Neural progenitor cell (in vitro differentiated cells): ENCODE measurements at regions not wholly inside any gene's neighbourhood (a gene's known extent, or its start where the extent isn't known, plus 50 kb on each side); places are given as distances from the start of the nearest gene placed in this dataset.

Experiments
- DNase-seq: peaks from one replicate; pipeline ENCODE4 v3.0.0-alpha.2; 2016; ENCODE audit warnings: low spot score
- H2AFZ ChIP-seq: fragments of 200-600 bp; sonication (generic); replicated peaks from 2 replicates; pipeline ENCODE4 v1.6.1; 2016; ENCODE audit warnings: antibody characterized with exemption
- H3F3A ChIP-seq: fragments of 200-600 bp; sonication (generic); 2 replicates; pipeline ENCODE4 v1.6.1; 2016; ENCODE audit warnings: antibody characterized with exemption, low read depth
- H3K27ac ChIP-seq: fragments of 200-600 bp; sonication (generic); 2 replicates; pipeline ENCODE4 v1.5.1; 2016; ENCODE audit warnings: mild to moderate bottlenecking
- H3K27me3 ChIP-seq: fragments of 200-600 bp; sonication (generic); 2 replicates; pipeline ENCODE4 v1.6.1; 2016; ENCODE audit warnings: mild to moderate bottlenecking, moderate library complexity
- H3K36me3 ChIP-seq: fragments of 200-600 bp; sonication (generic); 2 replicates; pipeline ENCODE4 v1.5.1; 2016
- H3K4me1 ChIP-seq: fragments of 200-600 bp; sonication (generic); 2 replicates; pipeline ENCODE4 v1.6.1; 2016; ENCODE audit warnings: mixed run types
- H3K4me2 ChIP-seq: fragments of 200-600 bp; sonication (generic); 2 replicates; pipeline ENCODE4 v1.6.1; 2016
- H3K4me3 ChIP-seq: fragments of 200-600 bp; sonication (generic); 2 replicates; pipeline ENCODE4 v1.5.1; 2016
- H3K79me2 ChIP-seq: fragments of 200-600 bp; sonication (generic); 2 replicates; pipeline ENCODE4 v1.6.1; 2016; ENCODE audit warnings: low read depth
- H3K9ac ChIP-seq: fragments of 200-600 bp; sonication (generic); 2 replicates; pipeline ENCODE4 v1.6.1; 2016
- H3K9me3 ChIP-seq: fragments of 200-600 bp; sonication (generic); 2 replicates; pipeline ENCODE4 v1.5.1; 2016; ENCODE audit warnings: low read depth
- H4K20me1 ChIP-seq: fragments of 200-600 bp; sonication (generic); 2 replicates; pipeline ENCODE4 v1.6.1; 2016; ENCODE audit warnings: low read depth
- H3K27ac Mint-ChIP-seq: 3 replicates; pipeline ENCODE4 v1.8.0; 2021; ENCODE audit warnings: mixed read lengths
- H3K27me3 Mint-ChIP-seq: 2 replicates; pipeline ENCODE4 v1.8.0; 2022; ENCODE audit warnings: low read depth, mild to moderate bottlenecking, inconsistent platforms, moderate library complexity, mixed read lengths; ENCODE audit not compliant: insufficient read depth
- H3K36me3 Mint-ChIP-seq: 3 replicates; pipeline ENCODE4 v1.8.0; 2021; ENCODE audit warnings: mixed read lengths
- H3K4me1 Mint-ChIP-seq: 3 replicates; pipeline ENCODE4 v1.8.0; 2021; ENCODE audit warnings: mixed read lengths
- H3K4me3 Mint-ChIP-seq: 3 replicates; pipeline ENCODE4 v1.8.0; 2021; ENCODE audit warnings: mild to moderate bottlenecking, moderate library complexity, mixed read lengths
- H3K9me3 Mint-ChIP-seq: 3 replicates; pipeline ENCODE4 v1.8.0; 2020; ENCODE audit warnings: mixed read lengths
- EZH2 ChIP-seq: fragments of 200-600 bp; sonication (generic); IDR thresholded peaks from 2 replicates; pipeline ENCODE4 v1.6.1; 2017; ENCODE audit warnings: antibody characterized with exemption, mild to moderate bottlenecking, moderate library complexity
- EZH2phosphoT487 ChIP-seq: fragments of 200-600 bp; sonication (generic); IDR thresholded peaks from 2 replicates; pipeline ENCODE4 v1.6.1; 2017; ENCODE audit warnings: antibody characterized with exemption
- TF ChIP-seq, protein P1 (sequence below): fragments of 200-600 bp; sonication (generic); IDR thresholded peaks from 2 replicates; pipeline ENCODE4 v1.5.1; 2017; ENCODE audit warnings: antibody characterized with exemption, mild to moderate bottlenecking

DNA sequence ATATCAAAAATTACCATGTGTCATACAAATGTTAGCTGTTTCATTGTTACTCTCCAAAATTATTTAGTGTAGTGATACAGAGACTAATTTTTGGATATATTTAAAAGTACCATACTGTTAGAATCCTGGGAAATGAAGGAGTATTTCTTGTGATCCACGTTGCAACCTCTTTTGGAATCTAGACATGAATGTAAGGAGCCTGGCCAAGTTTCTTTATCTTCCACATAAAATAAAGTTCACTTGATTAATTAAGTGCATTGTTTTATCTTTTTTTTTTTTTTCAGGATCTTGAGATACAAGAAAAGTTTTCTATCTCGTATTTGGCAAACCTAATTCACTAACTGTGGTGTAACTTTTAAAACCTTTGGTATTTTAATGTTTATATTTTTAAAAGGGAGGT, 270.7 kb downstream of the SOX4 start:
- no peaks in the 10 kb centered on the region for H3F3A ChIP-seq
- no peaks in the 10 kb centered on the region for H4K20me1 ChIP-seq
- peaks cover 20% of the 10 kb centered on the region for H3K79me2 ChIP-seq
- TF ChIP-seq EZH2 (no peak), EZH2phosphoT487 (no peak)
- TF ChIP-seq, protein P1, sequence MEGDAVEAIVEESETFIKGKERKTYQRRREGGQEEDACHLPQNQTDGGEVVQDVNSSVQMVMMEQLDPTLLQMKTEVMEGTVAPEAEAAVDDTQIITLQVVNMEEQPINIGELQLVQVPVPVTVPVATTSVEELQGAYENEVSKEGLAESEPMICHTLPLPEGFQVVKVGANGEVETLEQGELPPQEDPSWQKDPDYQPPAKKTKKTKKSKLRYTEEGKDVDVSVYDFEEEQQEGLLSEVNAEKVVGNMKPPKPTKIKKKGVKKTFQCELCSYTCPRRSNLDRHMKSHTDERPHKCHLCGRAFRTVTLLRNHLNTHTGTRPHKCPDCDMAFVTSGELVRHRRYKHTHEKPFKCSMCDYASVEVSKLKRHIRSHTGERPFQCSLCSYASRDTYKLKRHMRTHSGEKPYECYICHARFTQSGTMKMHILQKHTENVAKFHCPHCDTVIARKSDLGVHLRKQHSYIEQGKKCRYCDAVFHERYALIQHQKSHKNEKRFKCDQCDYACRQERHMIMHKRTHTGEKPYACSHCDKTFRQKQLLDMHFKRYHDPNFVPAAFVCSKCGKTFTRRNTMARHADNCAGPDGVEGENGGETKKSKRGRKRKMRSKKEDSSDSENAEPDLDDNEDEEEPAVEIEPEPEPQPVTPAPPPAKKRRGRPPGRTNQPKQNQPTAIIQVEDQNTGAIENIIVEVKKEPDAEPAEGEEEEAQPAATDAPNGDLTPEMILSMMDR: no peak
- Mint-ChIP-seq H3K4me1 (peaks cover 8% of the 10 kb centered on the region), H3K27me3 (peaks cover 5% of the 10 kb centered on the region), H3K27ac (no peak overlapping the region), H3K4me3 (no peak overlapping the region), H3K36me3 (peaks cover 47% of the 10 kb centered on the region), H3K9me3 (peaks cover 6% of the 10 kb centered on the region)
- no peak overlapping the region for H3K27ac ChIP-seq
- H3K4me3 ChIP-seq: no peak overlapping the region
- no peak overlapping the region for H3K9ac ChIP-seq
- H3K36me3 ChIP-seq: no peaks in the 10 kb centered on the region
- H3K4me2 ChIP-seq: no peak overlapping the region
- no peak for DNase-seq
- H3K9me3 ChIP-seq: no peaks in the 10 kb centered on the region
- H2AFZ ChIP-seq: no peak overlapping the region
- H3K27me3 ChIP-seq: no peaks in the 10 kb centered on the region
- no peaks in the 10 kb centered on the region for H3K4me1 ChIP-seq

DNA sequence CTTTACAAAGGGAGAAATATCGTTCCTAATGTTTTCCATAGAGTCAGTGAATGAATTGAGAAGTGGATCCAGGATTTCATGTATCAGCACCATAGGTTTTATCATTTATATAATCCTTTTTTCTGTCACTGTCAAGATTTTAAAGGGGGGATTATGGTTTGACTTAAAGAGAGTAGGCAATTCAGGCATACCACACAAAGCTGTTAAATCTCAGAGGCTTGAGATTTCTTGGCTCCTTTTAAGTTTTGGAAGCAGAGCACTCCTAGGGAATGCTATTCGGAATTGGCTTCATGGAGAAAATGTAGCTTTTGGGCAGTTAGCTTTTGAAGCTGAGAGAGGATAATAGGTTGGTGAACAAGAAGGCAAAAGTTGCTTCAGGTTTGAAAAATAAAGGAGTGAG, 274.7 kb downstream of the SOX4 start:
- Histone ChIP-seq H3K79me2 (peaks cover 38% of the 10 kb centered on the region), H4K20me1 (no peaks in the 10 kb centered on the region), H3K9ac (no peak overlapping the region), H3K9me3 (no peaks in the 10 kb centered on the region), H3K27ac (peak overlapping the region; percentile 47), H3K4me2 (no peak overlapping the region), H3F3A (no peaks in the 10 kb centered on the region), H2AFZ (no peak overlapping the region), H3K4me3 (no peak overlapping the region), H3K27me3 (no peaks in the 10 kb centered on the region), H3K36me3 (no peaks in the 10 kb centered on the region), H3K4me1 (peaks cover 11% of the 10 kb centered on the region)
- DNase-seq: no peak
- TF ChIP-seq, protein P1: no peak
- TF ChIP-seq EZH2phosphoT487 (no peak), EZH2 (no peak)
- H3K9me3 Mint-ChIP-seq: peaks cover 2% of the 10 kb centered on the region
- peaks cover 25% of the 10 kb centered on the region for H3K36me3 Mint-ChIP-seq
- H3K27ac Mint-ChIP-seq: no peak overlapping the region
- peaks cover 25% of the 10 kb centered on the region for H3K4me1 Mint-ChIP-seq
- peaks cover 5% of the 10 kb centered on the region for H3K27me3 Mint-ChIP-seq
- no peak overlapping the region for H3K4me3 Mint-ChIP-seq

- H4K20me1 ChIP-seq: no peaks in the 10 kb centered on the region
- no peak for DNase-seq
- no peak overlapping the region for H3K4me3 Mint-ChIP-seq
- H3K9ac ChIP-seq: no peak overlapping the region
- peaks cover 11% of the 10 kb centered on the region for H3K4me1 ChIP-seq
- no peak overlapping the region for H2AFZ ChIP-seq
- H3K27me3 ChIP-seq: no peaks in the 10 kb centered on the region
- peaks cover 29% of the 10 kb centered on the region for H3K36me3 Mint-ChIP-seq
- H3K9me3 Mint-ChIP-seq: peaks cover 9% of the 10 kb centered on the region
- no peaks in the 10 kb centered on the region for H3K36me3 ChIP-seq
- no peak overlapping the region for H3K4me3 ChIP-seq
- H3K27ac ChIP-seq: no peak overlapping the region
- peaks cover 25% of the 10 kb centered on the region for H3K4me1 Mint-ChIP-seq
- H3K9me3 ChIP-seq: no peaks in the 10 kb centered on the region
- peak overlapping the region; percentile 28 for H3K27ac Mint-ChIP-seq
- peaks cover 35% of the 10 kb centered on the region for H3K79me2 ChIP-seq
- no peaks in the 10 kb centered on the region for H3F3A ChIP-seq
- H3K4me2 ChIP-seq: no peak overlapping the region
- peaks cover 5% of the 10 kb centered on the region for H3K27me3 Mint-ChIP-seq
- TF ChIP-seq EZH2phosphoT487 (no peak), EZH2 (no peak)
- TF ChIP-seq, protein P1: no peak
These were observed 275.7 kb downstream of the SOX4 start for GRCh38 chr6:21869085-21869771.
